Lung microvascular endothelial cell (primary cell): ENCODE measurements at regions not wholly inside any gene's neighbourhood (a gene's known extent, or its start where the extent isn't known, plus 50 kb on each side); places are given as distances from the start of the nearest gene placed in this dataset.
A peak's percentile ranks its signal among the peaks of the same experiment; 100 is the strongest.
"Not testable (repeated sequence)": the region's sequence is repeated elsewhere in the genome, so short reads cannot be mapped to it uniquely, and the experiment has no call there.

Experiments used
- DNase-seq, 2 donors: peaks; one replicate each; pipeline versions ENCODE4 v3.0.0 to v3.0.0-alpha.2; 2010; ENCODE audit warnings: low read depth in 2 of 2

DNA sequence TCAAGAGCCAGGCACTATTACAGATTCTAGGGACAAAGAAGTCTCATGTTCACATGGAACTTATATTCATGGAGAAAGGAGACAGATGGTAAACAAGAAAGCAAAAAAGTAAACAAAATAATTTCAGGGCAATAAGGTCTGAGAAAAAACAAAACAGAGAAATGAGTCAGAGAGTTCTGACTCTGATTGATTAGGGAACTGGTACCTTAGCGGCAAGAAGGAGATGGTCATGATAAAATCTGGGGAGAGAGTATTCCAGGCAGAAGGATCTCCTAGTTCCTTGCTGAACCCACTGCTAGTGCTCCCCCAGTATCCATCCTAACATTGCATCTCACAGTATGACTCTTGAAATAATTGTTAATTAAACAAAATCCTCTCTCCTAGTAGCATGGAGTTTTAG, 161.8 kb upstream of the KLF7 start:
- DNase-seq, result peak in 1 of 2 donors; percentile 10

DNA sequence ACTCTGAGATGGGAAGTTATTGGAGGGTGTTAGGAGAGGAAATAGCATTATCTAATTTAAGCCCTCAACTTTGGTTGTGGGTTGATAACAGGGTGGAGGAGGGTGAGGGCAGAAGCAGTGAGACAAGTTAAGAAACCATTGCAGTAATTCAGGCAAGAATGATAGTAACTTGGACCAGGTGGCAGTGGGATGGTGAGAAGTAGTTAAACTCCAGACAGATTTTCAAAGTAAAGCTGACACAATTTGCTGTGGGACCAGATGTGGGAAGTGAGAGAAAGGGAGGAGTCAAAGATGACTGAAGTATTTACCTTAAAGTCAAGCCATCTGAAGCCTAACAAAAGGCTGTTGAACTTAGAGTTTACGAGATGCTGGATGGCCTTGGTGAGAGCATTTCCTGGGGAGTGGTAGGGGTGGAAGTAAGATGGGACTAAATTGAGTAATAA, 163.2 kb upstream of the KLF7 start:
- no peak for DNase-seq

DNA sequence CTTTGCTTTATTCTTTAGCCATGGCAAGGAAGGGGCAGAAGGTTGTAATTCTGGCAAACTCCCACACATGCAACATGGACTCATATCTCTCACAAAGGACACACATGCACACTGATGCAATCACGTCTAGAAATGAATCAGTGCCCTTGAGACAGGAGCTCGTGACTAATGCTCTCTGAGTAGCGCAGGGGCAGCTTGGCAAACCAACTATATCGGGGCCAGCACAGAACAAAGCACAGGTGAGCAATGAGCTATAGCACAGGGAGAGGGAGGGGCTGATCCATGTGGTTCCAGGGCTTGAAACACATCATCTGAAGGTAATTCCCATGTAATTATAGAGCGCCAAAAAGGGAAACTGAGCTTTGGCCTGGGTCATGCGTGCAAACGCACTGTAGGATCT, 165.2 kb upstream of the KLF7 start:
- DNase-seq, result peak in 1 of 2 donors; percentile 95

DNA sequence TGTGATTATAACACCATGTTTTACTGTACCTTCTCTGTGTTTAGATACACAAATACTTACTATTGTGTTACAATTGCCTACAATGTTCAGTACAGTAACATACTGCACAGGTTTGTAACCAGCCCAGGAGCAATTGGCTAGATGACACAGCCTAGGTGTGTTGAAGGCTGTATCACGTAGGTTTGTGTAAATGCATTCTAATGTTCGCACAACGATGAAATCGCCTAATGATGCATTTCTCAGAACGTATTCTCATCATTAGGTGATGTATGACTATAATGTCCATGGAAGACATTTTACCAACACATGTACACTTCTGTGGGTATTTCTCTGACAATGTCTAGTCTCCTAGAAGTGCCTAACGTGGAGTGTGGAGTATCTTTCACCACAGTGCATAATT, 165.9 kb upstream of the KLF7 start:
- no peak for DNase-seq

DNA sequence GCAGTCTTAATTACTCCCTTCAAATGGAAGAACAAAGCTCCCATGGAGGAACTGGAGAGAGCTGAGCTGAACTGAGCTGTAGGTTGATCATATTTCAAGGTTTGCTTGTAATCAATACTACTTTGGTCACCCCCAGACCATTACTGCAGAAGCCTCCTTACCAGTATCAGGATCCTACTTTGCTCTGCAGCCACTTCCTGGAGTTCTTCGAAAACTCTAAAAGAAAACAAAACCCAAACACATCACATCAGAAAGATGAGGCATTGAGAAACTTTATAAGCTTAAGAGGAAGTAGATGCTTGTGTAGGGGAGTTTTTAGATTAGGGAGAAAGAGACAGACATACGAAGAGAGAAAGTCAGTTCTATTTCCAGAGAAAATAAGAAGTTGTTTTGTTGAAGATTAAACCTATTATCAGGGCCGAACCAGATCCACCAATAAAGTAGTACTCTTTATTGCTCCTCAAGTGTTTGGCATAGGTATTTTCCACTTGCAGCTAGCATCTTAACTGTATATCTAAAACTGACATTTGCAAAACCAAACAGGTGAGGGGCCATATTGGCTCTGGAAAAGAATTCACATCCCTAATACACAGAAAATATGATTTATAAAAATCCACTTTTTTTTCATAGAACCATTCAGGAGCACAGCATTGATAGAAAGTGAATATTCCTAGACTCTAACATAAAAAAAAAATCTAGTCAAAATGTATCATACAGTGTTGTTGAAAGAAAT, 166.9 kb upstream of the KLF7 start:
- DNase-seq, result peak in 1 of 2 donors; percentile 22

DNA sequence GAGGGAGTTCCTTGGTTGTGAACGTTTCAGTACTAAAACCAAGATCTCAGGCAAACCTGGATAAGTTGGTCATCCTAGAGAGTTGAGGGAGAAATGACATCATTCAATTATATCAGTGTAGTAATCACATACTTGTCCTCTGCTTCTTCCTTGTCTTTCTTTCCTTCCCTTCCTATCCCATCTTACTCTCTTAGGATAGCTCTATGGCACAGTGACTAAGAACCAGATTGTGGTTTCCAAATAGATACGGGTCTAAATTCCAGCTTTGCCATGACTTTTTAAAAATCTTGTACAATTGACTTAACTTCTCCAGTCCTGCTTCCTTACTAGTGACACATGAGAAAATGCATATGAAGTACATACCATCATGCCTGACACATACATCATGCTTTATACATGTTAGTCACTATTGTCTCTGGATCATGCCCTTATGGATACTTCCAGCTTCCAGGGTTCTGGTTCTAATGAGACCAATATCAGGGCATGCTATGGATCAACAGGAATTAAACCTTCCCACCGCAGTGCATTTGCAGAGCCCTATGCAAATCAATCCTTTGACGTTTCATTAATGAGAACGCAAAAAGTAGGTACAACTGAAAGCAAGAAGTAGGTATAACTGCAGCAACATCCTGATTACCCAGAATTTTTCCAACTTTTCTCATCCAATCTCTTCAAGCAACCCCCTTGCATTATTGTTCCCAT, 168.0 kb upstream of the KLF7 start:
- DNase-seq, result peak in 1 of 2 donors; percentile 12

DNA sequence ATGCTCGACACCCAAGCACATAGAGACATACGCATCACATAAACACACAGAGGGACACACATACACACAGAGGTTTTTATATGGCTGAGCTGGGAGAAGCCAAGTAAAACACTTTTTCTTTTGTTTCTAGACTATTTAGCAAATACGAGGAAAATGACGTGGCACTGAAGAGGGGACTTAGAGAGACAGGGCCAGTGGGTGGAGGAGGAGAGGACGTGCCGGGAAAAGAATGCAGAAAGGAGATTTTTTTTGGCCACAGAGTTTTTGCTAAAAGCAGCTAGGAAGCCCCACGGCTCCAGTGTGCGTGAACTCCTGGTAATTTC, 168.5 kb upstream of the KLF7 start:
- DNase-seq, result peak in 1 of 2 donors; percentile 66

DNA sequence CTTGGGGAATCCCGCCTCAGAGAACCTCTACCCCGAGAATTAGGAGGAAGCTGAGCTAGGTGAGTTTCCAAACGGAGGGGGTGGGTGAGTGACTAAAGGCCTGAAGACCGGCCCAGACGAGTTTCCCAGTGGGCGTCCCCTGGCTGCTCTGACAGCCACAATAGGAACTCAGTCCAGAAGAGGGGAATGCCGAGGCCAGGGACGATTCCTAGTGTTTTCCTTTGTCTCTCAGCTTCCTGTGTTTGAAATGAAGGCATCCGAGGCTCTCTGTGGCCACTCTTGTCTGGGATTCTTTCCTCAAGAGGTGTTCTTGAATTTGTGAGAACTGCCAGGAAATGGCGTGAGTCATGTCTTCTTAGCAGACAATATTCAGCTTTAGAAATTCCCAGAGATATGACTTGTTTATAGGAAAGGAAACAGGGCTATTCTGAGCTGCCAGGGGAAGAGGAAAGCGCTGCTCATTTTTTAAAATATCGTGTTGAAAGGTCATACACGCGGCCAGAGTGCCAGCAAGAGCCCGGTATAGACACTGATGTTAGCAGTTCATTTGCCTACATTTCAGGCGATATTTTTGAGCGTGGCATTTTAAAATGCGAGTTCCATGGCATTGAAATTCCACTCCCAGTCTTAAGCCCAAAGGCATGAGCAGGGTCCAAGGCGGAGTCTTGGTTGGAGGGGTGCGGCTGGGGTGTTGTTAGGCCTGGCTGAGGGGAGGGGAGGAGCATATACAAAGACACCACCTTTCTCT, 169.1 kb upstream of the KLF7 start:
- DNase-seq, result peak; percentile 93 to 100

DNA sequence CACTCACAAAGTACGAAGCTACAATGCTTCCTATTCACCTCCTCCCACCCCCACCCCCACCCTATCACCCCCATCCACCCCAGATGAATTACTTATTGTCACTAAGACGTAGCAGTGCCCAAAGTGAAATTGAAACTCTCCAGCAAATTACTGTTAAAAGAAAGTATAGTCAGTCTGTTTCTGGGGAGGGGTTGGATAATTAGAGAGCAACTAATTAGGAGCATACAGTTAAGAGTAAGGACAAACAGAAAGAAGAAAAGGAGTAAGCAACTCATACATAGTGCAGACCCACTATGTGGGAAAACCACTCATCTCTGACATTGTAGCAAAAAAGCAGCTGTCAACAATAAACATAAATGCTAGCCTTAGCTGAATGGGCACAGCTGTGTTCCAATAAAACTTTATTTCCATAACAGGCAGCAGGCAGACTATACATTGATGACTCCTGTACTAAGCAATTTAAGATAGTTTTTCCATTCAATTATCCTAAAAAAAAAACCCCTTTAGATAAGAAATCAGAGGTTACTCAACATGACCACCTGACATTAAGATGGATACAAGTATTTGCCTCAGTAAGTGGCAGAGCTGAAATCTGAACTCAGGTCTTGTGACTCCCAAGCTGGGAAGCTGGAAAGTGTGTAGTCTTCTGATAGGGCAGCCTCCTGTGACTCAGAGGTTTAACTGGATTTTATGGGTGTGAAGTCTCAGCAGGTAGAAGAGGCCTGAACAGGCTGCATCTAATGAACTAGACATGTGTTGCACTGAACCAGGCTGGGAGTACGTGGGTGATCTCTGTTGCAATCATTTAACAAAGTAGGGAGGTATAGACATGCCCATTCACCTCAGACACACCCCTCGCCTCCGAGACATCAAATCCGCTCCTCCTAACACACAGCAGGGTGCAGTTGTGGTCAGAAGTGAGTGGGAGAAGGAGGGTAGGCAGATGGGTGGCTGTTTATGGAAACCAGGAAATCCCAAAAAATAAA, 171.8 kb upstream of the KLF7 start:
- peak in 1 of 2 donors; percentile 57 for DNase-seq

DNA sequence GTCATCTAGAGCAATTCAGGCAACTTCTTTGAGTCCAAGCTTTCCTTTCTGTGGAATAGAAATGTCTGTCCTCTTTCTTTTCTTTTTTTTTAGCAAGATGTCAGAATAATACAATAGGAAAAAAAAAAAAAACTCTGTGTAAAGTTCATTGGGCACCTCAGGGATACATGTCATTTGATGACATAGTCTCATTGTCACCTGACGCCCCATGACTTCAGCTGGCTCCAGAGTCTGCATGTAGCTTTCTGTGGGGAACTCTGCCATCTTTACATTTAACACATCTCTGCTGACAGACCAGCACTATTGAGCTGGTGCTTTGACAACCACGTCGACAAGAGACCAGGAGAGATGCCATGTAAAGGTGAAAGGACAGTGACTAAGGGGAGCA, 172.5 kb upstream of the KLF7 start:
- DNase-seq, result no peak

DNA sequence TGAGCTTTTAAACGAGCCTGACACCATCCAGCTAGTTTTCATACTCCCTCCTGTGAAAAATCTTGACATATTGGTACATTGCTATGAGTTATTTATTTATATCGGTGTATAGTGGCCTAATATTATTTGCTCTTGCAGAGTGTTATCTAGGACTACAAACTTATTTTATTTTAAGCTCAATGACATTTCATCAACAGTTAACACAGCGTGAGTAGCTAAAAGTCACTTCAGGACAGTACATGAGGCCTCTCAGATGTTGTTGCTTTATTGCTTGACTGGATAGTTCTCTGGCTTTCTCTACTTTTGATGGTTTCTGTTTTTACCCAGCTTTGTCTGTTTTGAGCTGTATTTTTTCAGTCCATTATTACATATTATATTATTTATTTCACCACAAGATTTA, 172.9 kb upstream of the KLF7 start:
- DNase-seq, result no peak

DNA sequence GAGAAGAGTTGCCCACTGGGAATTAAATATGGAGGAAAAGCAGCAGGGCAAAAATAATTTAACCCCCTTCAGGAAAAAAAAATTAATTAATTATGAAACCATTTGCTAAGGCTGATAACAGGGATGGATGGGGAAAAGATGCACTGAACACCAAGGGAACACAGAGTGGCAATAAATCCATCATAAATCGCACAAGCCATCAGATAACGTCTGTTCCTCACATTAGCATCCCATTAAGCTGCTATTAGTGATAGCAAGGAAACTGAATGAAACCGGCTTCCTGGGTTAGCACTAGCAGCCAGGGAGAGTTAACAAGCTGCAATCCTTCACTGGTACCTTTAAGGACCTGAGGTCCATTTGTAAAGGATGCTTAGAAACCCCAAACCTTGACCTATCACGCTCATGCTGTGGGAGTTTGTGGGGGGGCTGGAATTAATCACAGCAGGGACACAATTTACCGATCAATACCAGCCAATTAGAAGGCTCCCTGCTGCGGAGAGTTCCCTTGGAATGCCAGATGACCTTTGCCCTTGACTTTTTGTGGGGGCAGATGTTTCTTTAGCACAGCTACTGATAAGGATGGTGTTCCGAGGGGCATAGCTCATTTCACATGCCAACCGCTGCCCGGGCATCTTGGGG, 175.5 kb upstream of the KLF7 start:
- DNase-seq, result no peak

DNA sequence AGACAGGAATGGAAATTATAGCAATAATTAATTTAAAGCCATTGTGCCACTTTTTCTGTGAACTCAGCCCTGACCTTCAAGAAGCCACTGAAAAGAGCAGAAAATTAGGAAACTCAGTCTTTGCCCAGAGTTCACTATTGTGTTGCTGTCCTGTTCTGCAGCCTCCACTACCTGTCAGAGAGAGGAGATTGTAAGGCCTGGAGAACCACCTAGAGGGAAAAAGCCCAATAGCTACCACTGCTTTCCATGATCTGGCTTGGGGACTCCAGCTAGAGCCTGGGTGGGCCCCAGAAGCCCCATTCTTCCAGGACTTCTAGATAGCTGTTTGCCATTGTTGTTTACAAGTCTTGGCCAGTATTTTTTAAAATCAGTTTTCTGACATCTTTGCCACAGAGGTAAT, 176.1 kb upstream of the KLF7 start:
- DNase-seq, result peak in 1 of 2 donors; percentile 50

DNA sequence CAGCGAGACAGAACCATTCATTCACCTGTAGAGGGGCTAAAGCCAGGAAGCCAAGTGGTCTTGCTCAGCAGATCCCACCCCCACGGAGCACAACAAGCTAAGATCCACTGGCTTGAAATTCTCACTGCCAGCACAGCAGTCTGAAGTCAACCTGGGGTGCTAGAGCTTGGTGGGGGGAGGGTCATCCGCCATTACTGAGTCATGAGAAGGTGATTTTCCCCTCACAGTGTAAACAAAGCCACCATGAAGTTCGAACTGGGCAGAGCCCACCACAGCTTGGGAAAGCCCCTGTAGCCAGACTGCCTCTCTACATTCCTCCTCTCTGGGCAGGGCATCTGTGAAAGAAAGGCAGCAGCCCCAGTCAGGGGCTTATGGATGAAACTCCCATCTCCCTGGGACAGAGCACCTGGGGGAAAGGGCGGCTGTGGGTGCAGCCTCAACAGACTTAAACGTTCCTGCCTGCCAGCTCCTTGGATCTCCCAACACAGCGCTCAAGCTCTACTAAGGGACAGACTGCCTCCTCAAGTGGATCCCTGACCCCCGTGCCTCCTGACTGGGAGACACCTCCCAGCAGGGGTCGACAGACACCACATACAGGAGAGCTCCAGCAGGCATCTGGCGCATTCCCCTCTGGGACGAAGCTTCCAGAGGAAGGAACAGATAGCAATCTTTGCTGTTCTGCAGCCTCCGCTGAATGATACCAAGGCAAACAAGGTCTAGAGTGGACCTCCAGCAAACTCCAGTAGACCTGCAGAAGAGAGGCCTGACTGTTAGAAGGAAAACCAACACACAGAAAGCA, 179.0 kb upstream of the KLF7 start:
- not testable (repeated sequence) for DNase-seq

DNA sequence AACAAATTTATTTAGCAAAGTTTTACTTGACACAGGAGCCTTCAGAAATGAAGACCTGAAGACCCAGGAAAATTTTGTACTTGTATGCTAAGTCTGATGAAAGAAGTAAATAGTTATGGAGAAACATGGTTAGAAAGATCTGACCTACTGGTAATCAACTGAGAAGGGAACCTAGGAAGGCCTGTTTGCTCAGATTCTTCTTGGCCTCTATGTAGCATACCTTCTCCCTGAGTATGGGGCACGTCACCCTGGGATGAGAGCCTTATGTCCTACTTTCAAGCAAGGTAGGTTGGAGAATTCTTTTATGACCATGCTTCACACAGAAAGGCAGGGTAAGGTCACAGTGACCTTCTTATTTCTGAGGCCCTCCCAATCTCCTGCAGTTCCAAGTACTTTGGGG, 178.6 kb upstream of the CREB1 start:
- DNase-seq, result no peak

DNA sequence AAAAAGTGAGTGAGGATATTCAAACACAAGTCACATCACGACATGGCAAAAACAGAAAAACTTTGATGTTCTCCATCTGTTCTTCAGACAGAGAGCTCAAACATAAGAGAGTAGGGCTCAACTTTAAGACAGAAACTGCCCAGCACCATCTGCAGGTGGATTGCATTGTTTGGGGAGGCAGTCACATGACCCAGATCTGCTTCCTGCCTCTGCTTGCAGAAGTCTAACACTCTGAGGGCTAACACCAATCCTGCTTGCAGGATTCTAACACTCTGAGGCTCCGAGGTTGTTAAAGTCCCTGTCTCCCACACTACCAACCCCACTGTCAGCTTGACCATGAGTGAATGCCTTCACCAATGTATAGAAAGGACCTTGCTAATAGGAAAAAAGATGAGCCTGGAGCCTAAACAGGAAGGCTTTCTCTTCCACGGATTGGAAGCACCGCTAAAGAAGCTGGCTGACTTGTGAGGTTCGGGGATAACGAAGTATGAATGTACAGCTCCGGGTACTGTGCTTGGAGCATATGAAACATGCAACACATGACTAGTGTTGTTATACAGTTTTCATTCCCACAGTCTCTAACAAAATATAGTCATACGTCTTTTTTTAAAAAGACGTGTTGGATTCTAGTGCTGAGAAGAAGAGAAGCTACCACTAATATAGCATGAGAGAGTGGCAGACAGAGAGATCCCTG, 176.6 kb upstream of the CREB1 start:
- peak in 1 of 2 donors; percentile 19 for DNase-seq

DNA sequence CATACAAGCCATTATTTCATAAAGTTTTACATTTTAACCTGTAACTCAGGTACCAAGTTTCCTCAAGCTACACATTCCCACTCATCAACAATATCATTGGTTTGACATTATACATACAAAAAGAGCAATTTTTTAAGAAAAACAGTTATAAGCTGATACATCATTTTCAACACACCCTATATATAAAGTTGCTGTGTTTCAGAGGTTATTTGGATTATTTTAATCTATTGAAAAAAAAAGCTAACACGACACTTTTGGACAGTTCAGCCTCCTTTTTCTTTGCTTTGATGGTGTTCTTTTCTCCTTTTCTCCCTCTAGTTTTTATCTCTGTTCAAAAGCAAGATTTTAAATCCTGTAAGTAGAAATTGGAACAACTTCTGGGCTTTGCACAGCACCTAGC, 175.9 kb upstream of the CREB1 start:
- DNase-seq, result no peak

DNA sequence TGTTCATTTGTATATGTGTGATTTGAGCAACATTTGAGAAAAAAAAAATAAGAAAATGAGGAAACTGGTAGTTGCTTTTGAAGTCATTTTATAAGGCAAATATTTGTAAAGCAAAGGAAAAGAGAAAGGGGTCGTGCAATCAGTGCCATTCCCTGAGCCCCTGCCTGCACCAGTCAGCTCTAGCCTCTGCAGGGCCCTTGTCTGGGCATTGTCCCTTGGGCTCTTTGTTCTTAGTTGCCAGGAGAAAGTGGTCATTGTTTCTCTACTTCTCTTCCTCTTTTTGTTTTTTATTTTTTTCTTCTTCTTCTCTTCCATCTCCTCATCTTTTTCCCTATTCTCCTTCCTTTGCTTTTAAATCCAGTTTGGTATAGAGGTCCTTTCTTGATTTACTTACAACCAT, 175.3 kb upstream of the CREB1 start:
- DNase-seq, result no peak

DNA sequence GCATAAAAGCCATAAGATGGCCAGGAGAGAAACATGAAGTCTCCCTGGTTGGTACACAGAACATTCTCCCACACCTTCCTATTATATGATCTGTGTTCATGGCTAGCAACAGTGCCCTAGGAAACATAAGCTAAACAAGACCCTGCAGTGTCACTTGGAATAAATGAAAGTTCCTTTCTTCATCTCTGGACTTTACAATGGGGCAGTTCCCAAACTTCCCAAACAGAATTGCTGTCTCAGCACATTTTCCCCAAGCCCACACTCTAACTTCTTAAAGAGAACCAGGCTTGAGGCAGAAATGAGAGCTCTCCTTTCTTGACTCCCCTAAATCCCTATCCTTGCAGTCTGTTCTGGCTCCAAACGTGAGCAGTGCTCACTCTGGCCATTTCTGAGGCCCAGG, 173.2 kb upstream of the CREB1 start:
- DNase-seq, result no peak
